OCI-LY1 (cell line): ENCODE measurements at regions not wholly inside any gene's neighbourhood (a gene's known extent, or its start where the extent isn't known, plus 50 kb on each side); places are given as distances from the start of the nearest gene placed in this dataset.

Source experiments
- H2AFZ ChIP-seq: fragments of 200-600 bp; sonication (generic), shearing (Covaris generic); 2 replicates; pipeline ENCODE4 v1.6.0; 2014; ENCODE audit warnings: antibody characterized with exemption, mild to moderate bottlenecking, low read length
- H3F3A ChIP-seq: fragments of 200-600 bp; sonication (generic), shearing (Covaris generic); 2 replicates; pipeline ENCODE4 v1.6.0; 2014; ENCODE audit warnings: mild to moderate bottlenecking, antibody characterized with exemption, low read length, moderate library complexity; ENCODE audit not compliant: insufficient read depth
- H3K27ac ChIP-seq: fragments of 200-600 bp; sonication (generic); 2 replicates; pipeline ENCODE4 v1.5.1; 2014; ENCODE audit warnings: low read length, mixed run types, mild to moderate bottlenecking, low read depth; ENCODE audit not compliant: poor library complexity, severe bottlenecking
- H3K27me3 ChIP-seq: fragments of 200-600 bp; sonication (generic); 2 replicates; pipeline ENCODE4 v1.6.0; 2014; ENCODE audit warnings: antibody characterized with exemption, mild to moderate bottlenecking, low read length, moderate library complexity; ENCODE audit not compliant: insufficient read depth
- H3K36me3 ChIP-seq: fragments of 200-600 bp; sonication (generic); 2 replicates; pipeline ENCODE4 v1.6.1; 2014; ENCODE audit warnings: mild to moderate bottlenecking, antibody characterized with exemption, low read length, moderate library complexity, mixed read lengths; ENCODE audit not compliant: insufficient read depth
- H3K4me1 ChIP-seq: fragments of 200-600 bp; sonication (generic); 2 replicates; pipeline ENCODE4 v1.5.1; 2014; ENCODE audit warnings: mild to moderate bottlenecking, low read length, moderate library complexity; ENCODE audit not compliant: insufficient read depth, severe bottlenecking
- H3K4me2 ChIP-seq: fragments of 200-600 bp; sonication (generic), shearing (Covaris generic); 2 replicates; pipeline ENCODE4 v1.6.1; 2014; ENCODE audit warnings: low read length
- H3K4me3 ChIP-seq: fragments of 200-600 bp; sonication (generic); 2 replicates; pipeline ENCODE4 v1.5.1; 2014; ENCODE audit warnings: low read length, low read depth, mild to moderate bottlenecking, mixed read lengths; ENCODE audit not compliant: poor library complexity, severe bottlenecking
- H3K79me2 ChIP-seq: fragments of 200-600 bp; shearing (Covaris generic); 2 replicates; pipeline ENCODE4 v1.6.1; 2016; ENCODE audit warnings: mixed run types, low read length, mixed read lengths; ENCODE audit not compliant: insufficient read depth
- H3K9ac ChIP-seq: fragments of 200-600 bp; sonication (generic), shearing (Covaris generic); 2 replicates; pipeline ENCODE4 v1.6.1; 2014; ENCODE audit warnings: mild to moderate bottlenecking, low read length, mixed read lengths
- H3K9me2 ChIP-seq: fragments of 200-600 bp; sonication (generic), shearing (Covaris generic); 2 replicates; pipeline ENCODE4 v1.6.1; 2014; ENCODE audit warnings: low read depth, mild to moderate bottlenecking, low read length, mixed read lengths
- H3K9me3 ChIP-seq: fragments of 200-600 bp; shearing (Covaris generic); 2 replicates; pipeline ENCODE4 v1.6.1; 2014; ENCODE audit warnings: low read length, mixed read lengths
- H4K20me1 ChIP-seq: fragments of 200-600 bp; sonication (generic), shearing (Covaris generic); 2 replicates; pipeline ENCODE4 v1.6.0; 2016; ENCODE audit warnings: mild to moderate bottlenecking, low read length; ENCODE audit not compliant: insufficient read depth
- EZH2 ChIP-seq: fragments of 200-600 bp; sonication (generic), shearing (Covaris generic); IDR thresholded peaks from 2 replicates; pipeline ENCODE4 v1.8.0; 2017; ENCODE audit warnings: borderline replicate concordance, mixed run types, mild to moderate bottlenecking, antibody characterized with exemption, low read length, moderate library complexity, mixed read lengths
- TF ChIP-seq, protein P1 (sequence below): fragments of 200-600 bp; sonication (generic), shearing (Covaris generic); IDR thresholded peaks from 2 replicates; pipeline ENCODE4 v1.5.1; 2017; ENCODE audit warnings: mild to moderate bottlenecking, antibody characterized with exemption, low read length, moderate library complexity, mixed read lengths

DNA sequence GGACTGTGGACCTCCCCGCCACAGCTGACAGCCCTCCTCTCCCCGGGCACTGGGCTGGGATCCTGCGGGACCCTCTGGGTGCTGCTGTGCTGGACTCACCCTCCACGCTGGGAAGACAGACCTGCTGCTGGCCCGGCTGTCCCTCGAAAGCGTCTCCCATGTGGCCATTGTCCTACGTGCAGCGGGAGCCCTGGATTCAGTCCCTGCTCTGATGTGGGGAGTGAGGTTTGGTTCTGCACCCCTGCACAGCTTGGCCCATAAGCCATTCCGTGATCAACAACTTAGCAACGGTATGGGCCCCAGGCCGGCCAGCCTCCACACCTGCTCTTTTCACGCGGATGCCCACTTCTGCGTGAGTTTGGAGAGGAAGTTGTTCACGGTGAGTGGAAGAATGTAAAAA, 195.2 kb downstream of the TEX29 start:
- H3K36me3 ChIP-seq, result no peaks in the 10 kb centered on the region
- no peaks in the 10 kb centered on the region for H3K9me2 ChIP-seq
- no peak overlapping the region for H3K9ac ChIP-seq
- H4K20me1 ChIP-seq, result no peaks in the 10 kb centered on the region
- no peak overlapping the region for H3K4me3 ChIP-seq
- H3K9me3 ChIP-seq, result no peaks in the 10 kb centered on the region
- H3F3A ChIP-seq, result no peaks in the 10 kb centered on the region
- H3K4me1 ChIP-seq, result no peaks in the 10 kb centered on the region
- no peak overlapping the region for H3K27ac ChIP-seq
- H3K79me2 ChIP-seq, result no peaks in the 10 kb centered on the region
- no peak for TF ChIP-seq EZH2
- TF ChIP-seq, protein P1, sequence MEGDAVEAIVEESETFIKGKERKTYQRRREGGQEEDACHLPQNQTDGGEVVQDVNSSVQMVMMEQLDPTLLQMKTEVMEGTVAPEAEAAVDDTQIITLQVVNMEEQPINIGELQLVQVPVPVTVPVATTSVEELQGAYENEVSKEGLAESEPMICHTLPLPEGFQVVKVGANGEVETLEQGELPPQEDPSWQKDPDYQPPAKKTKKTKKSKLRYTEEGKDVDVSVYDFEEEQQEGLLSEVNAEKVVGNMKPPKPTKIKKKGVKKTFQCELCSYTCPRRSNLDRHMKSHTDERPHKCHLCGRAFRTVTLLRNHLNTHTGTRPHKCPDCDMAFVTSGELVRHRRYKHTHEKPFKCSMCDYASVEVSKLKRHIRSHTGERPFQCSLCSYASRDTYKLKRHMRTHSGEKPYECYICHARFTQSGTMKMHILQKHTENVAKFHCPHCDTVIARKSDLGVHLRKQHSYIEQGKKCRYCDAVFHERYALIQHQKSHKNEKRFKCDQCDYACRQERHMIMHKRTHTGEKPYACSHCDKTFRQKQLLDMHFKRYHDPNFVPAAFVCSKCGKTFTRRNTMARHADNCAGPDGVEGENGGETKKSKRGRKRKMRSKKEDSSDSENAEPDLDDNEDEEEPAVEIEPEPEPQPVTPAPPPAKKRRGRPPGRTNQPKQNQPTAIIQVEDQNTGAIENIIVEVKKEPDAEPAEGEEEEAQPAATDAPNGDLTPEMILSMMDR, result no peak
- H3K4me2 ChIP-seq, result no peak overlapping the region
- no peak overlapping the region for H2AFZ ChIP-seq
- no peaks in the 10 kb centered on the region for H3K27me3 ChIP-seq

DNA sequence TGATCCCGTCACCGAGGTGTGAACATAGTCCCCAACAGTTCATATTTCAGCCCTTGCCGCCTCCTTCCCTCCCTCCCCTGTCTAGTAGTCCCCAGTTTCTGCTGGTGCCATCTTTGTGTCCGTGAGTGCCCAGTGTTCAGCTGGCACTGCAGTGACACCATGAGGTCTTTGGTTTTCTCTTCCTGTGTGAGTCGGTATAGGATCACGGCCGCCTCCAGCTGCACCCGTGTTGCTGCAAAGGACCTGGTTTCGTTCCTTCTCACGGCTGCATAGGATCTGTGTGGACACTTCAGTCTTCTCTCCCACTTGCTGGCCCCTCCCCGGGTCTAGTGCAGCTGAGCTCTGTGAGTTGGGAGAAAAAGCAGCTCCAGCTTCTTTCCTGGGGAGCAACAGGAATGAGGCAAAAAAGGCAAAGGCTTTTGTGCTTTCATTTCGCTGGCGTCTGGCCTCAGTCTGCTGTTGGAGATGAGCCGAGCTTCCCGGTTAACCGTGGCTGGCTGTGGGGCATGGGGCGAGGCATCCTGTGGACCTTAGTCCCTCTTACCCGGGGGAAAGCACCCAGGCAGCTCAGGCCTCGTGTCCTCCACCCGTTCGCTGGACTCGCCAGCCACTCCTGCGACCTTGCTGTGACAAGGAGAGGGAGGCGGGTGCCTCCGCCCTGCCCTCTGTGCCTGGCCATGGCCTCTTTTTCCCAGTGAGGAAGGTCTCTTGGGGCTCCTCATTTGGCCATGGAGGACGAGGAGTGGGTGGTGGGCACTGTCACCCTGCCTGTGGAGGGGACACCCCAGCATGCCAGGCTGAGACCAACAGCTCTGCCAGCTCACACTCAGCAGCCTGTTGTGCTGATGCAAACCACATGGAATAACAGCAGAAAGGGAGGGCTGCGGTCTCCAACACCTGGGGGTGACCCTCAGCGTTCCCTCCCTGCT, 196.5 kb downstream of the TEX29 start:
- no peak overlapping the region for H3K4me3 ChIP-seq
- no peaks in the 10 kb centered on the region for H3K4me1 ChIP-seq
- no peaks in the 10 kb centered on the region for H3K9me3 ChIP-seq
- H3K4me2 ChIP-seq, result no peak overlapping the region
- no peaks in the 10 kb centered on the region for H3K9me2 ChIP-seq
- no peaks in the 10 kb centered on the region for H4K20me1 ChIP-seq
- no peak overlapping the region for H2AFZ ChIP-seq
- TF ChIP-seq, protein P1, result no peak
- no peaks in the 10 kb centered on the region for H3K79me2 ChIP-seq
- H3F3A ChIP-seq, result no peaks in the 10 kb centered on the region
- no peaks in the 10 kb centered on the region for H3K27me3 ChIP-seq
- H3K36me3 ChIP-seq, result no peaks in the 10 kb centered on the region
- H3K9ac ChIP-seq, result no peak overlapping the region
- H3K27ac ChIP-seq, result no peak overlapping the region

DNA sequence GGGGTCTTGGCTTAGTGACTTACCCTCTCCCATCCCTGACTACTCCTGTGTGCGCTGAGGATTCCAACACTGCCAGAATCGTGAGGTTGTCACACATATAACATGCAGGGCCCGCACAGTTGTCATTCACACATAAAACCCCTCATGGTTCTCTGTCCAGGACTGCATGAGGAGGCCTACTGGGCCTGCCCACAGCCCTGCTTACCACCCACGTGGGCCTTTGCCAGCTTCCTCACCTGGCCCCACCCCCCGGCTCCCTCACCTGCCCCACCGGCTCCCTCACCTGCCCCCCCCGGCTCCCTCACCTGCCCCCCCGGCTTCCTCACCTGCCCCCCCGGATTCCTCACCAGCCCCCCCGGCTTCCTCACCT, 197.2 kb downstream of the TEX29 start:
- no peak overlapping the region for H3K4me2 ChIP-seq
- H3K79me2 ChIP-seq, result no peaks in the 10 kb centered on the region
- no peaks in the 10 kb centered on the region for H3K9me3 ChIP-seq
- no peak overlapping the region for H3K9ac ChIP-seq
- TF ChIP-seq EZH2, result no peak
- TF ChIP-seq, protein P1, result no peak
- H3K4me1 ChIP-seq, result no peaks in the 10 kb centered on the region
- no peaks in the 10 kb centered on the region for H3F3A ChIP-seq
- H2AFZ ChIP-seq, result no peak overlapping the region
- H3K4me3 ChIP-seq, result no peak overlapping the region
- H3K36me3 ChIP-seq, result no peaks in the 10 kb centered on the region
- H3K9me2 ChIP-seq, result no peaks in the 10 kb centered on the region
- H3K27ac ChIP-seq, result no peak overlapping the region
- no peaks in the 10 kb centered on the region for H4K20me1 ChIP-seq
- no peaks in the 10 kb centered on the region for H3K27me3 ChIP-seq
